ENCODE measurements at regions not wholly inside any gene's neighbourhood (a gene's known extent, or its start where the extent isn't known, plus 50 kb on each side); places are given as distances from the start of the nearest gene placed in this dataset.

DNA sequence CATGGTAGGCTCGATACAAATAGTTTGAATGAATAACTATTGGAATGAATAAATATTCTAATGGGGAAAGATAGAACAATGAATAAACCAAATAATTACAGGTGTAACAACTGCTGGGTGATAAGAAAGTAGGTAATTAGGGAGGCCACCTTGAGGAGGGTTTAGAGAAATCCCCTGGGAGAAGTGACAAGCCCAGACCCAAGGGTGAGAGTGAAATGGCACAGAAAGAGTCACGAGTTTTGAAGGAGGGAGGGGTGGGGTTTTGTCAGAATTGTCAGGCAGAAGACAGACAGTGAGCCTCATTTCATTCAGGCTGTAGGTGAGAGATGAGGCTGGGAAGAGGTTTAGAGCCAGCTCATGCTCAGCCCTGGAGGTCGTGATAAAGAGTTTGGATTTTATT lies 71.6 kb upstream of the L3MBTL4 start:
- BruUV-seq (replicated peaks) = no TSS peak
- no peak for DNase-seq (ENCODE audit: extremely low read depth in 1 of 4, low spot score in 3 of 4)
- no peak overlapping the region for H2AFZ ChIP-seq (ENCODE audit: low read depth, low read length)
- H4K20me1 ChIP-seq (replicated peaks; ENCODE audit: control insufficient read depth, insufficient read depth, low read length) = no peaks in the 10 kb centered on the region
- TF ChIP-seq ZNF184 (CRISPR knock-in tag; IDR thresholded peaks at IDR 0.05) (no peak), SRSF9 (IDR thresholded peaks at IDR 0.05; ENCODE audit: borderline replicate concordance, low read depth, low read length) (no peak), ZNF444 (CRISPR knock-in tag; IDR thresholded peaks at IDR 0.05) (no peak), ZNF764 (CRISPR knock-in tag; IDR thresholded peaks at IDR 0.05; ENCODE audit: low read depth) (no peak)
- no peak overlapping the region for H3K4me2 ChIP-seq (ENCODE audit: insufficient read depth, low read length)
- intact Hi-C loops (cut with micrococcal nuclease) (loop anchor here (10.0 kb wide), 1 partner anchor 612 kb away; no protein-coding TSS in a partner anchor), in situ Hi-C loops (cut with MboI) (no loop called here)
- H3K4me3 ChIP-seq = no peak overlapping the region
- H3K79me2 ChIP-seq (ENCODE audit: control insufficient read depth, insufficient read depth, low read length) = no peaks in the 10 kb centered on the region
- no peak for FAIRE-seq
- ChIA-PET CTCF (ENCODE audit: low intra/inter-chr PET ratio) (no interaction called here), POLR2A (no interaction called here)
- H3K36me3 ChIP-seq (ENCODE audit: control insufficient read depth, insufficient read depth, low read length) = no peaks in the 10 kb centered on the region
- no peaks in the 10 kb centered on the region for H3K27me3 ChIP-seq (ENCODE audit: control insufficient read depth in 2 of 2, insufficient read depth in 2 of 2, low read length in 2 of 2)
- H3K4me1 ChIP-seq (replicated peaks in 1 of 2; ENCODE audit: control insufficient read depth in 2 of 2, insufficient read depth in 2 of 2, low read length in 2 of 2) = peaks cover 0 to 3% of the 10 kb centered on the region in 2 experiments; a peak in 1 of 5 replicates
- H3K9me1 ChIP-seq (ENCODE audit: control insufficient read depth, insufficient read depth, low read length) = no peaks in the 10 kb centered on the region
- no peaks in the 10 kb centered on the region for H3K9me3 ChIP-seq (replicated peaks; ENCODE audit: control insufficient read depth, insufficient read depth, low read depth, low read length)
- no peak overlapping the region for H3K9ac ChIP-seq (ENCODE audit: insufficient read depth in 1 of 2, low read depth in 2 of 2, low read length in 2 of 2)
- H3K27ac ChIP-seq (ENCODE audit: extremely low read depth, low read depth, low read length) = no peak overlapping the region
- 0% methylated on average over 3 of the region's 3 CpGs for WGBS (ENCODE audit: insufficient coverage, low coverage, missing lambda C conversion rate)
- ATAC-seq = no peak

DNA sequence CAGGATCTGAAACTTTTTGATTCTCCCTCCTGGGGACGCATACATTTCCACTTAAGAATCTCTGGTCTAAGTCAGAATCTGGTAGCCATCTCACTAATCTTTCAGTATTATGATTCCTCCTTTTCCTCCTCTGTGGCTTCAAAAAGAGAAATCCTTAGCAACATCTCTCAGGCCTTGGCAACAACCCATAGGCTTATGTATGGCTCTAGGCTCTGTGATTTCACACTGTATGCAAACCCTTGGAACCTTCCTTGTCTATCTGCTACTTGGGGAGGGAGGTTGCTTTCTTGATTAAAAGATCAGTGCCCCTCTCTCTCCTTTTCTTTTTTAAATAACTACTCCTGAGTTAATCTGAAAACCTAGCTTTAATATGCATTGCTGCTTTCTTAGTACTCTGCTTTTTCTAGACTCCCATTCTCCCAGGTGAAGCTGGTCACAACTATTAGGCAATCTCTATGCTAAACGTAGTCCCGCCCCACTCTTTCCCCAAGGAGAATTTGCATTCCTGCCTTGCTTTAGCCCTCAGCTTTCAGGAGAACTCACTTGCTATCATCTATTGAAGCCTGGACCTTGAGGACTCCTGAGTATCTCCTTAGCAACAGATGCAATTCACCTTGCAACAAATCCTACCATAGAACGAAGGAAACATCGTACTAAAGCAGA lies 72.2 kb upstream of the L3MBTL4 start:
- in situ Hi-C loops (cut with MboI) = no loop called here

More for the DNA sequence above, 72.2 kb upstream of the L3MBTL4 start:
- DNase-seq (ENCODE audit: extremely low read depth in 1 of 4, low spot score in 3 of 4) (no peak), ATAC-seq (no peak), FAIRE-seq (no peak)
- no TSS peak for BruUV-seq (replicated peaks)
- TF ChIP-seq ZNF780A (CRISPR knock-in tag; IDR thresholded peaks at IDR 0.05) (no peak), SMAD4 (CRISPR knock-in tag; conservative IDR thresholded peaks at IDR 0.05) (no peak), ZKSCAN1 (IDR thresholded peaks at IDR 0.05; ENCODE audit: low read depth, low read length) (no peak), ZNF699 (CRISPR knock-in tag; IDR thresholded peaks at IDR 0.05; ENCODE audit: insufficient replicate concordance) (no peak), LEF1 (IDR thresholded peaks at IDR 0.05) (no peak), FOXP1 (CRISPR knock-in tag; IDR thresholded peaks at IDR 0.05) (no peak), E2F3 (CRISPR knock-in tag; IDR thresholded peaks at IDR 0.05) (no peak), PREB (CRISPR knock-in tag; IDR thresholded peaks at IDR 0.05) (no peak), DEAF1 (CRISPR knock-in tag; IDR thresholded peaks at IDR 0.05) (no peak)
- no peak overlapping the region for H3K4me2 ChIP-seq (ENCODE audit: insufficient read depth, low read length)
- no peak overlapping the region for H3K9ac ChIP-seq (ENCODE audit: insufficient read depth in 1 of 2, low read depth in 2 of 2, low read length in 2 of 2)
- H3K79me2 ChIP-seq (ENCODE audit: control insufficient read depth, insufficient read depth, low read length) = no peaks in the 10 kb centered on the region
- no peaks in the 10 kb centered on the region for H3K9me1 ChIP-seq (ENCODE audit: control insufficient read depth, insufficient read depth, low read length)
- no peaks in the 10 kb centered on the region for H3K27me3 ChIP-seq (ENCODE audit: control insufficient read depth in 2 of 2, insufficient read depth in 2 of 2, low read length in 2 of 2)
- H3K36me3 ChIP-seq (ENCODE audit: control insufficient read depth, insufficient read depth, low read length) = no peaks in the 10 kb centered on the region
- 2% methylated on average over 5 of the region's 5 CpGs for WGBS (ENCODE audit: insufficient coverage, low coverage, missing lambda C conversion rate)
- ChIA-PET POLR2A (no interaction called here), CTCF (ENCODE audit: low intra/inter-chr PET ratio) (no interaction called here)
- H3K4me3 ChIP-seq = no peak overlapping the region
- no peak overlapping the region for H3K27ac ChIP-seq (ENCODE audit: extremely low read depth, low read depth, low read length)
- H3K9me3 ChIP-seq (replicated peaks; ENCODE audit: control insufficient read depth, insufficient read depth, low read depth, low read length) = no peaks in the 10 kb centered on the region
- no peak overlapping the region for H2AFZ ChIP-seq (ENCODE audit: low read depth, low read length)
- peaks cover 0 to 3% of the 10 kb centered on the region in 2 experiments; a peak in 1 of 5 replicates for H3K4me1 ChIP-seq (replicated peaks in 1 of 2; ENCODE audit: control insufficient read depth in 2 of 2, insufficient read depth in 2 of 2, low read length in 2 of 2)
- no peaks in the 10 kb centered on the region for H4K20me1 ChIP-seq (replicated peaks; ENCODE audit: control insufficient read depth, insufficient read depth, low read length)
- intact Hi-C loops (cut with micrococcal nuclease) = loop anchor here (10.0 kb wide), 1 partner anchor 612 kb away; no protein-coding TSS in a partner anchor
